ENCODE measurements at regions not wholly inside any gene's neighbourhood (a gene's known extent, or its start where the extent isn't known, plus 50 kb on each side); places are given as distances from the start of the nearest gene placed in this dataset.

DNA sequence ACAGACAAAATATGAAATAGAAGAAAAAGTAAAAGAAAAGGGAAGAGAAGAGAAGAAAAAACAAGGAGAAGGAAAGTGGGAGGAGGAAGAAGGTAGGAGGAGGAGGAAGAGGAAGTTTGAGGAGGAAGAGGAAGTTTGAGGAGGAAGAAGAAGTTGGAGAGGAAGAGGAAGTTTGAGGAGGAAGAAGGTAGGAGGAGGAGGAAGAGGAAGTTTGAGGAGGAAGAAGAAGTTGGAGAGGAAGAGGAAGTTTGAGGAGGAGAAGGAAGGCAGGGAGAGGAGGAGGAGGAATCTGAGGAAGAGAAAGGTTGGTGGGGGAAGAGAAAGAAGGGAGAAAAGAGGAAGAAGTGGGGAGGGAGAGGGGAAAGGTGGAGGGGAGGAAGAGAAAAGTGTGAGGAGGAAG is 169.2 kb upstream of the RORA start:
- Histone ChIP-seq H3K4me1 (ENCODE audit: insufficient read depth, low read length) (no peaks in the 10 kb centered on the region), H4K91ac (ENCODE audit: insufficient read length, low read depth, low read length) (no peak overlapping the region), H3K56ac (ENCODE audit: insufficient read length, low read depth, low read length) (no peak overlapping the region), H3K27ac (ENCODE audit: insufficient read length, low read depth, low read length) (no peak overlapping the region), H2BK20ac (ENCODE audit: low read depth, low read length, poor library complexity, severe bottlenecking) (no peak overlapping the region), H3K79me1 (ENCODE audit: insufficient read depth, low read depth, low read length, poor library complexity, severe bottlenecking) (no peaks in the 10 kb centered on the region), H2AFZ (ENCODE audit: low read length) (no peak overlapping the region), H3K9me3 (ENCODE audit: control insufficient read depth, low read depth, low read length) (no peaks in the 10 kb centered on the region), H4K8ac (replicated peaks; ENCODE audit: insufficient read length, low read depth, low read length) (no peak overlapping the region), H3K27me3 (ENCODE audit: insufficient read depth, low read length) (no peaks in the 10 kb centered on the region), H4K20me1 (ENCODE audit: control insufficient read depth, insufficient read depth, insufficient read length) (no peaks in the 10 kb centered on the region), H2BK5ac (ENCODE audit: insufficient read length, low read length) (no peak overlapping the region), H3T11ph (ENCODE audit: low read length) (no peak overlapping the region), H2AK5ac (ENCODE audit: insufficient read length, low read length) (no peak overlapping the region), H2BK15ac (ENCODE audit: low read depth, low read length) (no peak overlapping the region), H2BK120ac (ENCODE audit: low read depth, low read length, poor library complexity, severe bottlenecking) (no peak overlapping the region), H2BK12ac (ENCODE audit: insufficient read length, low read depth, low read length) (no peak overlapping the region), H3K4ac (ENCODE audit: low read depth, low read length) (no peak overlapping the region), H3K79me2 (ENCODE audit: insufficient read depth, low read length) (no peaks in the 10 kb centered on the region), H4K5ac (ENCODE audit: insufficient read length, low read depth, low read length) (no peak overlapping the region), H3K14ac (ENCODE audit: insufficient read depth, low read length) (no peak overlapping the region), H3K18ac (ENCODE audit: insufficient read length, low read depth, low read length) (no peak overlapping the region), H3K9ac (ENCODE audit: extremely low read depth, insufficient read length, low read length) (no peak overlapping the region), H3K23ac (ENCODE audit: insufficient read length, low read depth, low read length) (no peak overlapping the region), H3K23me2 (ENCODE audit: insufficient read length, low read depth, low read length, poor library complexity, severe bottlenecking) (no peaks in the 10 kb centered on the region), H3K4me2 (ENCODE audit: insufficient read depth, insufficient read length, low read length) (no peak overlapping the region)
- DNase-seq: no peak
- Mint-ChIP-seq H3K9me3 (no peaks in the 10 kb centered on the region), H3K36me3 (ENCODE audit: insufficient read depth in 1 of 3, low read depth in 3 of 3) (no peaks in the 10 kb centered on the region), H3K4me1 (no peaks in the 10 kb centered on the region), H3K4me3 (no peak overlapping the region), H3K27ac (no peak overlapping the region), H3K27me3 (ENCODE audit: low read depth) (peaks cover 4% of the 10 kb centered on the region)
- TF ChIP-seq, protein P1, sequence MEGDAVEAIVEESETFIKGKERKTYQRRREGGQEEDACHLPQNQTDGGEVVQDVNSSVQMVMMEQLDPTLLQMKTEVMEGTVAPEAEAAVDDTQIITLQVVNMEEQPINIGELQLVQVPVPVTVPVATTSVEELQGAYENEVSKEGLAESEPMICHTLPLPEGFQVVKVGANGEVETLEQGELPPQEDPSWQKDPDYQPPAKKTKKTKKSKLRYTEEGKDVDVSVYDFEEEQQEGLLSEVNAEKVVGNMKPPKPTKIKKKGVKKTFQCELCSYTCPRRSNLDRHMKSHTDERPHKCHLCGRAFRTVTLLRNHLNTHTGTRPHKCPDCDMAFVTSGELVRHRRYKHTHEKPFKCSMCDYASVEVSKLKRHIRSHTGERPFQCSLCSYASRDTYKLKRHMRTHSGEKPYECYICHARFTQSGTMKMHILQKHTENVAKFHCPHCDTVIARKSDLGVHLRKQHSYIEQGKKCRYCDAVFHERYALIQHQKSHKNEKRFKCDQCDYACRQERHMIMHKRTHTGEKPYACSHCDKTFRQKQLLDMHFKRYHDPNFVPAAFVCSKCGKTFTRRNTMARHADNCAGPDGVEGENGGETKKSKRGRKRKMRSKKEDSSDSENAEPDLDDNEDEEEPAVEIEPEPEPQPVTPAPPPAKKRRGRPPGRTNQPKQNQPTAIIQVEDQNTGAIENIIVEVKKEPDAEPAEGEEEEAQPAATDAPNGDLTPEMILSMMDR (conservative IDR thresholded peaks at IDR 0.05): no peak
